HG03432 (cell line): ENCODE measurements at regions not wholly inside any gene's neighbourhood (a gene's known extent, or its start where the extent isn't known, plus 50 kb on each side); places are given as distances from the start of the nearest gene placed in this dataset.

Experiments used
- ATAC-seq: cut with Tn5 transposase; IDR thresholded peaks from one replicate; pipeline ENCODE4 v1.9.1; 2021; ENCODE audit warnings: mild to moderate bottlenecking, moderate library complexity; ENCODE audit not compliant: unreplicated experiment

- no peak for ATAC-seq
These were observed 51.5 kb upstream of the ANTXR2 start for GRCh38 chr4:80124246-80125211.
